ENCODE measurements at regions not wholly inside any gene's neighbourhood (a gene's known extent, or its start where the extent isn't known, plus 50 kb on each side); places are given as distances from the start of the nearest gene placed in this dataset.

DNA sequence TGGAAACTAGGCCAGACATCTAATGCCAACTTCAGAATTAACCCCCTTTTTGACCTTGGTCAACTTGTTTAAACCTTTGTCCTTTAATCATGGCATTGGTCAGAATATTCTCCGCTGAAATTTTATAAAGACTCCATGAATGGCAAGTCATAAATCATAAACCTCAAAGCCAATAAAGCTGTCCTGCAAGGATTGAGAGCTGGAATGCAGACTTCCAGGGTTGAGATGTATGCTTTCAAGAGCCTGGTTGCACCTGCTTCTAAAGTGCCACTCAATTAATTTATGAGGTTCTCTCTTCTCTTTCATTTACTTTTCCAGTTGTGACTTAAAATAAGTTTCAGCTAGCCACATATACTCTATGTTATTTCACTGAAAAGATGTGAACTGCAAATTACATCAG is 136.2 kb upstream of the HCCS start:
- H3K4me1 ChIP-seq (ENCODE audit: control insufficient read depth, insufficient read depth, low read length) = peaks cover 2% of the 10 kb centered on the region; the same call in 1 of the 2 replicates
- no peak overlapping the region for H2BK15ac ChIP-seq (ENCODE audit: low read depth, low read length)
- no peak overlapping the region for H4K91ac ChIP-seq (ENCODE audit: insufficient read depth, low read depth, low read length)
- H3K4me2 ChIP-seq (ENCODE audit: low read depth, low read length) = no peak overlapping the region
- DNase-seq = no peak
- H3K18ac ChIP-seq (ENCODE audit: low read depth, low read length) = no peak overlapping the region
- H3K36me3 ChIP-seq (ENCODE audit: control insufficient read depth, insufficient read depth, low read length) = no peaks in the 10 kb centered on the region
- no peak overlapping the region for H4K5ac ChIP-seq (ENCODE audit: low read depth, low read length)
- no peak overlapping the region for H4K8ac ChIP-seq (ENCODE audit: low read depth in 2 of 2, low read length in 2 of 2)
- H3K14ac ChIP-seq (replicated peaks; ENCODE audit: low read depth, low read length) = no peak overlapping the region
- H2AK5ac ChIP-seq (ENCODE audit: low read depth, low read length) = no peak overlapping the region
- no peak for ATAC-seq (ENCODE audit: low read depth)
- no TSS peak for BruUV-seq (replicated peaks)
- no peak overlapping the region for H3K27ac ChIP-seq (ENCODE audit: insufficient read depth, low read length)
- no peak overlapping the region for H3K9ac ChIP-seq (ENCODE audit: low read depth, low read length)
- H2BK120ac ChIP-seq (ENCODE audit: low read depth, low read length) = no peak overlapping the region
- no peaks in the 10 kb centered on the region for H3K79me1 ChIP-seq (ENCODE audit: low read depth in 1 of 2, low read length in 2 of 2)
- TF ChIP-seq NFE2L2 (IDR thresholded peaks at IDR 0.05; ENCODE audit: low read depth, low read length) = no peak
- no peak for TF ChIP-seq FOS (IDR thresholded peaks at IDR 0.05; ENCODE audit: low read depth, low read length)
- no peak for TF ChIP-seq RAD21 (IDR thresholded peaks at IDR 0.05; ENCODE audit: low read length)
- TF ChIP-seq, protein P1, sequence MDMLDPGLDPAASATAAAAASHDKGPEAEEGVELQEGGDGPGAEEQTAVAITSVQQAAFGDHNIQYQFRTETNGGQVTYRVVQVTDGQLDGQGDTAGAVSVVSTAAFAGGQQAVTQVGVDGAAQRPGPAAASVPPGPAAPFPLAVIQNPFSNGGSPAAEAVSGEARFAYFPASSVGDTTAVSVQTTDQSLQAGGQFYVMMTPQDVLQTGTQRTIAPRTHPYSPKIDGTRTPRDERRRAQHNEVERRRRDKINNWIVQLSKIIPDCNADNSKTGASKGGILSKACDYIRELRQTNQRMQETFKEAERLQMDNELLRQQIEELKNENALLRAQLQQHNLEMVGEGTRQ (IDR thresholded peaks at IDR 0.05; ENCODE audit: low read depth, low read length) = no peak
- TF ChIP-seq CEBPB (IDR thresholded peaks at IDR 0.05; ENCODE audit: low read depth, low read length) = no peak
- H3K4me3 ChIP-seq (ENCODE audit: insufficient read depth, low read depth, low read length) = no peak overlapping the region
- H3K23ac ChIP-seq (ENCODE audit: low read depth, low read length) = no peak overlapping the region
- no peak overlapping the region for H2AFZ ChIP-seq (replicated peaks; ENCODE audit: low read length, poor library complexity)
- intact Hi-C loops (cut with micrococcal nuclease) (no loop called here), in situ Hi-C loops (cut with MboI; ENCODE audit: low sequenced_read_pairs) (no loop called here), dilution Hi-C loops (cut with HindIII; ENCODE audit: low sequenced_read_pairs, unreplicated experiment) (no loop called here)
- no CpG with 5 or more reads among the region's 1 CpG for WGBS, 2 experiments (ENCODE audit: extremely low coverage in 2 of 2, insufficient read length in 1 of 2)
- H2BK20ac ChIP-seq (ENCODE audit: low read depth, low read length) = no peak overlapping the region
- H3K4ac ChIP-seq (ENCODE audit: low read depth, low read length) = no peak overlapping the region
- H4K20me1 ChIP-seq (ENCODE audit: insufficient read depth, low read length) = no peaks in the 10 kb centered on the region
- POLR2A ChIA-PET (ENCODE audit: unreplicated experiment) = no interaction called here
- H3K27me3 ChIP-seq (ENCODE audit: control insufficient read depth, insufficient read depth, low read length) = no peaks in the 10 kb centered on the region
- no peak overlapping the region for H3K56ac ChIP-seq (ENCODE audit: extremely low read depth, insufficient read depth, low read length)
- H2AK9ac ChIP-seq (replicated peaks; ENCODE audit: low read depth, low read length, poor library complexity) = no peak overlapping the region
- no peak overlapping the region for H2BK5ac ChIP-seq (ENCODE audit: low read depth, low read length, poor library complexity, severe bottlenecking)
- no peaks in the 10 kb centered on the region; the same call in 1 of the 2 replicates for H3K9me3 ChIP-seq (ENCODE audit: control insufficient read depth, insufficient read depth, low read length)
- H3K9me1 ChIP-seq (ENCODE audit: insufficient read depth, low read length) = no peaks in the 10 kb centered on the region
- CTCF ChIA-PET = no interaction called here
